SK-N-MC (cell line): ENCODE measurements at regions not wholly inside any gene's neighbourhood (a gene's known extent, or its start where the extent isn't known, plus 50 kb on each side); places are given as distances from the start of the nearest gene placed in this dataset.

Source experiments
- EZH2 ChIP-seq: fragments of 200-600 bp; sonication (generic); IDR thresholded peaks from one replicate; pipeline ENCODE4 v1.6.1; 2017; ENCODE audit warnings: antibody characterized with exemption
- POLR2AphosphoS5 ChIP-seq: IDR thresholded peaks from 2 replicates; pipeline ENCODE4 v1.6.1; 2012; ENCODE audit warnings: mild to moderate bottlenecking, low read depth, low read length, borderline replicate concordance

DNA sequence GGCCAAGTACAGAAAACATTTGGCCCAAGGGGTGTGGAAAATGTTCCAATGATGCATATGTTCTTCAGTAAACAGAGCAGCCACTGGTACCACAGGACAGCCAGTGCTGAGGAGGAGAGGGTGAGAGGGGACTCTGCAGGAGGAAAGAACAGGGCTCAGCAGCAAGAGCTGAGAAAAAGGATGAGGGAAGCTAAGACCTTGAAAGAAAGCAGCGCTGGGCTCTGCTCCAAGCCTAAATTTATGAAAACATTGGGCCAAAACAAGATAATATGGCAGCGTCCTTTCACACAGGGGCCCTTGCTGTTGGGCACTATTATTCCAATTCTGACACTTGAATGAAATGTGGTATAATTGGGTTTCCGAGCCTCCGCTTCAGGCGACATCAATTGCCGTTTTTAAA, 939.0 kb upstream of the FANCL start:
- TF ChIP-seq EZH2 (no peak), POLR2AphosphoS5 (no peak)
